SK-N-DZ (cell line): ENCODE measurements at regions not wholly inside any gene's neighbourhood (a gene's known extent, or its start where the extent isn't known, plus 50 kb on each side); places are given as distances from the start of the nearest gene placed in this dataset.

Experiments used
- DNase-seq: peaks from one replicate; pipeline ENCODE4 v3.0.0-alpha.2; 2015; ENCODE audit warnings: low spot score

DNA sequence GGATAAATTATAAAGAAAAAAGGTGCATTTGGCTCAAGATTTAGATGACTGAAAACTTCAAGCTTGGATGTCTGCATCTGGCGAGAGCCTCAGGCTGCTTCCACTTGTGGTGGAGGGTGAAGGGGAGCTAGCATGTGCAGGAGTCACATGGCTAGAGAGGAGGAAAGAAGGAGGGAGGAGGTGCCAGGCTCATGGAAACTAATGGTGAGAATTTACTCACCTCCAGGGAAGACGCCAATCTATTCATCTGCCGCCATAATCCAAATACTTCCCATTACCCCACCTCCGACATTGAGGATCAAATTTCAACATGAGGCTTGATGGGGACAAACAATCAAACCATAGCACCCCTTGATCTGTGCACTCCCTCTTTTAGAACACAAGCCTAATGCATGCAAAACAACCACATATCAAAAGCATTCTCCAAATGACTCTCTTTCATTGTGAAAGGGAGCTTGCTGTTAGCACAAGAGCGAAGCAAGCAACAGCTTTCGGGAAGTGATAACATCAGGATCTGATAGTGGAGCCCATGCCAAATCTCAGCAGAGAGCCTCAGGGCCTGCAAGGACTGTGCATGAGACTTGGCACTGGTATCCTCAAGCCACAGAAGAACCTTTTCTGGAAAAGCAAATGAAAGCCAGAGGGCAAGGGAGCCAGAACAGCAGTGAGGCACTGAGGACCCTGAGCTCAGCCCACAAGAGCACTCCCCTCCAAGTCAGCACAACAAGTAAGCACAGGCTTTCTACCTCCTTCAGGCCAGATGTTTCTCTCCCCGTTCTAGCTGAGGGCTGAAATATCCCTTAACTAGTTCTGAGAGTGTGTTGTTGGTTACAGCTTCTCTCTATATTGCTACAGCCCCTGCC, 50.2 kb upstream of the THBS1 start:
- no peak for DNase-seq
